H1 (cell line): ENCODE measurements at regions not wholly inside any gene's neighbourhood (a gene's known extent, or its start where the extent isn't known, plus 50 kb on each side); places are given as distances from the start of the nearest gene placed in this dataset.

Experiments used
- CTCF ChIP-seq, 3 experiments: IDR thresholded peaks; 1 replicate in 2 of 3; 2 replicates in 1 of 3; pipeline versions ENCODE4 v1.5.1 to v1.6.1; 2011; ENCODE audit warnings: low read length in 3 of 3, mild to moderate bottlenecking in 3 of 3, inconsistent platforms in 2 of 3, low read depth in 1 of 3, moderate library complexity in 1 of 3; ENCODE audit not compliant: insufficient read depth in 1 of 3; ENCODE audit errors: control extremely low read depth in 1 of 3
- EP300 ChIP-seq, 2 experiments: IDR thresholded peaks; 1 replicate in 1 of 2; 2 replicates in 1 of 2; pipeline ENCODE4 v1.6.1; 2011 to 2012; ENCODE audit warnings: low read depth in 2 of 2, low read length in 2 of 2, mild to moderate bottlenecking in 2 of 2, borderline replicate concordance in 1 of 2, inconsistent platforms in 1 of 2, moderate library complexity in 1 of 2
- NRF1 ChIP-seq: IDR thresholded peaks from 2 replicates; pipeline ENCODE4 v1.6.1; 2011; ENCODE audit warnings: mild to moderate bottlenecking, low read depth, low read length, improper control_type of control experiment
- SP2 ChIP-seq: IDR thresholded peaks from 2 replicates; pipeline ENCODE4 v1.6.1; 2012; ENCODE audit warnings: mild to moderate bottlenecking, low read length, inconsistent platforms

GRCh38 chr10:78688230-78688900, 380.4 kb upstream of the ZMIZ1 start:
- no peak for TF ChIP-seq CTCF (IDR thresholded peaks at IDR 0.05; ENCODE audit: control extremely low read depth in 1 of 3, insufficient read depth in 1 of 3, low read depth in 1 of 3, low read length in 3 of 3)
- TF ChIP-seq NRF1, result no peak
- TF ChIP-seq SP2, result no peak
- no peak for TF ChIP-seq EP300 (IDR thresholded peaks at IDR 0.05; ENCODE audit: borderline replicate concordance in 1 of 2, low read depth in 2 of 2, low read length in 2 of 2)
